HepG2 (cell line): ENCODE measurements at regions not wholly inside any gene's neighbourhood (a gene's known extent, or its start where the extent isn't known, plus 50 kb on each side); places are given as distances from the start of the nearest gene placed in this dataset.

ENCODE experiments used
- AKAP8 ChIP-seq: sonication (generic); formaldehyde crosslinking; IDR thresholded peaks from 2 replicates; pipeline ENCODE4 v1.5.1; 2020; ENCODE audit warnings: mild to moderate bottlenecking, missing genetic modification reagents
- ATF3 ChIP-seq: sonication (generic); formaldehyde crosslinking; IDR thresholded peaks from 2 replicates; pipeline ENCODE4 v1.4.0; 2020; ENCODE audit warnings: missing genetic modification reagents
- ATF6 ChIP-seq: sonication (generic); formaldehyde crosslinking; conservative IDR thresholded peaks from 2 replicates; pipeline ENCODE4 v1.4.0; 2020; ENCODE audit warnings: missing genetic modification reagents
- CENPT ChIP-seq: sonication (generic); formaldehyde crosslinking; IDR thresholded peaks from 2 replicates; pipeline ENCODE4 v1.8.0; 2022; ENCODE audit warnings: low read depth, mild to moderate bottlenecking, moderate library complexity, missing genetic modification reagents
- FOXK2 ChIP-seq: fragments of 450-650 bp; IDR thresholded peaks from 2 replicates; pipeline ENCODE4 v1.6.1; 2016
- GFI1 ChIP-seq: sonication (generic); formaldehyde crosslinking; IDR thresholded peaks from 2 replicates; pipeline ENCODE4 v1.5.0; 2020; ENCODE audit warnings: missing genetic modification reagents, mild to moderate bottlenecking, borderline replicate concordance
- HIVEP1 ChIP-seq: sonication (generic); formaldehyde crosslinking; IDR thresholded peaks from 2 replicates; pipeline ENCODE4 v1.4.0; 2020; ENCODE audit warnings: mild to moderate bottlenecking, missing genetic modification reagents
- IRF2 ChIP-seq: IDR thresholded peaks from 2 replicates; pipeline ENCODE4 v1.6.1; 2018; ENCODE audit warnings: missing genetic modification reagents, missing compliant biosample characterization
- PHF21A ChIP-seq: sonication (generic); formaldehyde crosslinking; IDR thresholded peaks from 2 replicates; pipeline ENCODE4 v1.5.0; 2020; ENCODE audit warnings: mild to moderate bottlenecking, missing genetic modification reagents
- RARG ChIP-seq: sonication (generic); formaldehyde crosslinking; IDR thresholded peaks from 2 replicates; pipeline ENCODE4 v1.4.0; 2020; ENCODE audit warnings: low read depth, mild to moderate bottlenecking, missing genetic modification reagents
- SKIL ChIP-seq: sonication (generic); formaldehyde crosslinking; IDR thresholded peaks from 2 replicates; pipeline ENCODE4 v1.8.0; 2022; ENCODE audit warnings: missing genetic modification reagents, mild to moderate bottlenecking, moderate library complexity, borderline replicate concordance
- YEATS4 ChIP-seq: sonication (generic); formaldehyde crosslinking; IDR thresholded peaks from 2 replicates; pipeline ENCODE4 v1.4.0; 2020; ENCODE audit warnings: missing genetic modification reagents, borderline replicate concordance
- ZNF530 ChIP-seq: sonication (generic); formaldehyde crosslinking; IDR thresholded peaks from 2 replicates; pipeline ENCODE4 v1.5.0; 2020; ENCODE audit warnings: low read depth, mild to moderate bottlenecking, missing genetic modification reagents
- ZNF563 ChIP-seq: sonication (generic); formaldehyde crosslinking; IDR thresholded peaks from 2 replicates; pipeline ENCODE4 v1.8.0; 2022; ENCODE audit warnings: mild to moderate bottlenecking, moderate library complexity, missing genetic modification reagents
- ZNF792 ChIP-seq: IDR thresholded peaks from 2 replicates; pipeline ENCODE4 v1.6.1; 2016
- ZNF878 ChIP-seq: sonication (generic); formaldehyde crosslinking; IDR thresholded peaks from 2 replicates; pipeline ENCODE4 v1.8.1; 2023; ENCODE audit warnings: mild to moderate bottlenecking, missing genetic modification reagents, moderate library complexity
- ZSCAN21 ChIP-seq: sonication (generic); formaldehyde crosslinking; IDR thresholded peaks from 2 replicates; pipeline ENCODE4 v1.8.0; 2022; ENCODE audit warnings: mild to moderate bottlenecking, missing genetic modification reagents, moderate library complexity, borderline replicate concordance

- TF ChIP-seq ZNF530 (CRISPR knock-in tag): no peak
- peak; percentile 89 for TF ChIP-seq ATF3 (CRISPR knock-in tag)
- no peak for TF ChIP-seq HIVEP1
- TF ChIP-seq ZSCAN21 (CRISPR knock-in tag): no peak
- TF ChIP-seq ZNF878: peak; percentile 72; the same call in 1 of the 2 replicates
- TF ChIP-seq PHF21A (CRISPR knock-in tag): peak; percentile 87
- peak; percentile 93 for TF ChIP-seq GFI1 (CRISPR knock-in tag)
- no peak for TF ChIP-seq RARG (CRISPR knock-in tag)
- peak; percentile 51; the same call in 1 of the 2 replicates for TF ChIP-seq ZNF792 (CRISPR knock-in tag)
- no peak for TF ChIP-seq CENPT (CRISPR knock-in tag)
- no peak for TF ChIP-seq YEATS4 (CRISPR knock-in tag)
- TF ChIP-seq IRF2: peak; percentile 73; the same call in 1 of the 2 replicates
- no peak for TF ChIP-seq ZNF563
- TF ChIP-seq SKIL (CRISPR knock-in tag): peak; percentile 71; the same call in 1 of the 2 replicates
- no peak for TF ChIP-seq AKAP8
- no peak for TF ChIP-seq FOXK2
- no peak for TF ChIP-seq ATF6 (CRISPR knock-in tag)
Observed at GRCh38 chr3:110773413-110773954, 298.1 kb upstream of the NECTIN3 start (continued).
